LNCAP (cell line): ENCODE measurements at regions not wholly inside any gene's neighbourhood (a gene's known extent, or its start where the extent isn't known, plus 50 kb on each side); places are given as distances from the start of the nearest gene placed in this dataset.

ENCODE experiments used
- CTCF ChIP-seq: fragments of 450-650 bp; IDR thresholded peaks from 2 replicates; pipeline ENCODE4 v1.5.1; 2017; ENCODE audit warnings: mild to moderate bottlenecking

- no peak for TF ChIP-seq CTCF
Measured at GRCh38 chr6:140581601-140582000, 1207.2 kb upstream of the CITED2 start.

DNA sequence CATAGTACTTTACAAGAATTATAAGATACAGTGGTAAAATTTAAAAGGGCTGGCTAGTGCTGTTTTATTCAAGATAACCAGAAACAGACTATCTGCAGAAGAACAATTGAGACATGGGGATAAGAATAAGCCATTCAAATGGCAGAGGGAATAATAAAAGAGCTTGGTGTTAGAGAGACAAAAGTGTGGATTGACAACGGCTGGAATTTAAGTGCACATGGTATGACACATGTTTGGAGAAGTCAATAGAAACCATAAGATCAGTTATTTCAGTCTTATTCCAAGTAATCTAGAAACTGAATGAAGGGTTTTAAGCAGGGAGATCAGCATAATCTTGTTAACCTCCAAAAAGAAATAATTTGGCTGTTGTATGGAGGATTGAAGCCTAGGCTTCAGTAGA lies 1205.5 kb upstream of the CITED2 start:
- TF ChIP-seq CTCF = no peak

DNA sequence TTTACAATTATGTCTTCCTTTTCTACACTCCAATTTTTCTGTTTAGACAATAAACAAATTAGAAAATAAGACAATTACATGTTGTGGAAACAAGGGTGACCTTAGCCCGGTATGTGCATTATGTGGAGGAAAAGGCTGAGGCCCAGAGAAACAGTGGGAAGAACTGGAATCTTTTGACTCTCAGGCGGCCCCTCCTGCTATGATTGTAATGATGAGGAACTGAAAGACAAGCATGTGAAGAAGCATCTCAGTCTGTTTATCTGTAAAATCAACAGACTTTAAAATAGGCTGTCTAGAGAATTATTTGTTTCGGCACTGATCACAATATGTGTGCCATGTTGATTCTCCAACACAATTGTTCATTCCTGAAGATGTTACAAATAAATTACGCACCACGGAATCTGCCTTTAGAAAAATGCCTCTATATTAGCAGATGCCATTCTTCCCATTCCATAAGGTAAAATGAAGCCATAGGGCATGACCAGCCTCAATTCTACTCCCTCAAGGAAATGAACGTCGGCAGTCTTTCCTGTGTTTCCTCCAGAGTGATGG lies 1201.6 kb upstream of the CITED2 start:
- no peak for TF ChIP-seq CTCF

- TF ChIP-seq CTCF = no peak
Measured at GRCh38 chr6:140572867-140573266, 1198.4 kb upstream of the CITED2 start.

DNA sequence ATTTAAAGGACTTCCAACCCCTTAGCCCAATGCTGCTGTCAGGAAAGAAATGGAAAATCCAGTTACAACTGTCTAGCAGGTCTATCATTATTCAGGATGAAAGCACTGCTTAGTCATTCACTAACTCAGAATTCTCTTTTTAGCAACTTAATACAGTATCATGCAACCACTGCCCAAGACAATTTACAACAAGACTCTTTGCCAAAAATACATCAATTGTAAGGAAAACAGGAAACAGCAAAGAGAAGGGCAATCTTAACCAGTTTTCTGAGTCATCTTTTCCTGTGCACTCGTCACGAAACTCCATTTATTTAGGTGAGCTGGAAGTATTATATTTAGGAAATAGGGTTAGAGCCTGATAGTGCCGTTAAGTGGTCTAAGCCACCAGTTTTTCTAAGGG lies 1197.7 kb upstream of the CITED2 start:
- TF ChIP-seq CTCF = no peak

GRCh38 chr6:140571145-140571544 lies 1196.7 kb upstream of the CITED2 start:
- no peak for TF ChIP-seq CTCF

- no peak for TF ChIP-seq CTCF
Measured at GRCh38 chr6:140567466-140567865, 1193.0 kb upstream of the CITED2 start.

DNA sequence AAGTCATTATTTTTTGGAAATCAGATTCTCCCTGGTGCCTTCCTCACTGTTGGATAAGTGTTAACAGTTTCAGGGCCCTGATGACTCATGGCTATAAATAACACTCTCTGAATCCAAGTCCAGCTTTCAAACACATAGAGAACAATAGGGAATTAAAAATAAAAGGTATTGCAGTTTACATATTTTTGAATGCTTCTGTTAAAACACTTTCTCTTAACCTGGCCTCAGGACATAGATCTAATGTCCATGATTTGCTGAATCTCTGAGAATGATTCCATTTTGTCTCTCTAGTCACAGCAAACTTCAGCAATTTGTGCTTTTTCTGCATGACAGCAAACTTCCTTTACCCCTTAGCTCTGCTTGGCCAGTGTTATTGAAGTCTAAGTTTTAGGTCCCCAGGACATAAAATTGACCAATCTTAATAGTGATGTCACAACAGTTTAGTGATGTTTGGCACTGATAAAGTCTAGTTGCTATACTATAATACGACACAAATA lies 1192.4 kb upstream of the CITED2 start:
- TF ChIP-seq CTCF = no peak
